IMR-90 (cell line): ENCODE measurements at regions not wholly inside any gene's neighbourhood (a gene's known extent, or its start where the extent isn't known, plus 50 kb on each side); places are given as distances from the start of the nearest gene placed in this dataset.

Experiments
- ATAC-seq: fragments of 200-7000 bp; cut with Tn5 transposase; 2 replicates; pipeline ENCODE4 v1.9.1; 2020; ENCODE audit warnings: low read depth, mild to moderate bottlenecking, moderate library complexity
- BruUV-seq: library from RNA; stranded (reverse); fragments of 400-500 nt; replicated peaks from 2 replicates; lab custom pipeline; 2021; lab: Mats Ljungman, UMichigan
- CTCF ChIA-PET: fragments of 300-600 bp; formaldehyde crosslinking; extraction: SDS; loops from one replicate; lab custom pipeline; 2021; ENCODE audit warnings: antibody characterized with exemption; lab: Yijun Ruan, JAX
- POLR2A ChIA-PET: fragments of 300-600 bp; sonication (Branson Sonifier 250); formaldehyde crosslinking; loops from one replicate; lab custom pipeline; 2022; ENCODE audit warnings: antibody characterized with exemption; ENCODE audit not compliant: unreplicated experiment; lab: Charles Lee
- DNase-seq: peaks from one replicate; pipeline ENCODE4 v3.0.0; 2013
- H2AFZ ChIP-seq: replicated peaks from 2 replicates; pipeline ENCODE3; 2013; ENCODE audit warnings: low read length, mild to moderate bottlenecking; ENCODE audit not compliant: poor library complexity
- H2AK5ac ChIP-seq: 2 replicates; pipeline ENCODE4 v1.6.1; 2013; ENCODE audit warnings: low read depth, low read length, inconsistent platforms
- H2AK9ac ChIP-seq: replicated peaks from 2 replicates; pipeline ENCODE3; 2013; ENCODE audit warnings: mild to moderate bottlenecking, low read depth, low read length, moderate library complexity; ENCODE audit not compliant: poor library complexity
- H2BK120ac ChIP-seq: 2 replicates; pipeline ENCODE4 v1.6.1; 2013; ENCODE audit warnings: low read depth, low read length, inconsistent platforms
- H2BK15ac ChIP-seq: 3 replicates; pipeline ENCODE4 v1.6.1; 2013; ENCODE audit warnings: low read depth, low read length, inconsistent platforms
- H2BK20ac ChIP-seq: 2 replicates; pipeline ENCODE4 v1.6.1; 2013; ENCODE audit warnings: low read depth, mild to moderate bottlenecking, inconsistent platforms, low read length, moderate library complexity
- H2BK5ac ChIP-seq: 2 replicates; pipeline ENCODE4 v1.6.1; 2013; ENCODE audit warnings: mild to moderate bottlenecking, low read depth, low read length, inconsistent platforms; ENCODE audit not compliant: poor library complexity, severe bottlenecking
- H3K14ac ChIP-seq: replicated peaks from 2 replicates; pipeline ENCODE4 v1.6.1; 2013; ENCODE audit warnings: low read depth, low read length, inconsistent platforms
- H3K18ac ChIP-seq: 2 replicates; pipeline ENCODE4 v1.6.1; 2013; ENCODE audit warnings: low read depth, low read length, control low read depth
- H3K23ac ChIP-seq: 2 replicates; pipeline ENCODE4 v1.6.1; 2013; ENCODE audit warnings: low read depth, low read length, inconsistent platforms
- H3K27ac ChIP-seq: 2 replicates; pipeline ENCODE4 v1.5.1; 2013; ENCODE audit warnings: mild to moderate bottlenecking, control low read depth, low read length; ENCODE audit not compliant: insufficient read depth
- H3K27me3 ChIP-seq: 2 replicates; pipeline ENCODE4 v1.6.1; 2013; ENCODE audit warnings: low read length; ENCODE audit not compliant: control insufficient read depth, insufficient read depth
- H3K36me3 ChIP-seq: 2 replicates; pipeline ENCODE4 v1.6.1; 2013; ENCODE audit warnings: low read length, mixed read lengths; ENCODE audit not compliant: control insufficient read depth, insufficient read depth
- H3K4ac ChIP-seq: 2 replicates; pipeline ENCODE4 v1.6.1; 2013; ENCODE audit warnings: low read depth, low read length, inconsistent platforms
- H3K4me1 ChIP-seq: 2 replicates; pipeline ENCODE4 v1.6.1; 2013; ENCODE audit warnings: low read length, mixed read lengths; ENCODE audit not compliant: control insufficient read depth, insufficient read depth
- H3K4me2 ChIP-seq: 2 replicates; pipeline ENCODE4 v1.6.1; 2013; ENCODE audit warnings: low read depth, mild to moderate bottlenecking, control low read depth, low read length, moderate library complexity
- H3K4me3 ChIP-seq: 2 replicates; pipeline ENCODE4 v1.5.1; 2013; ENCODE audit warnings: low read depth, mild to moderate bottlenecking, control low read depth, low read length, moderate library complexity; ENCODE audit not compliant: insufficient read depth
- H3K56ac ChIP-seq: 2 replicates; pipeline ENCODE4 v1.6.1; 2013; ENCODE audit warnings: low read length, inconsistent platforms; ENCODE audit not compliant: insufficient read depth; ENCODE audit errors: extremely low read depth
- H3K79me1 ChIP-seq, 2 experiments: 2 replicates each; pipeline ENCODE4 v1.6.1; 2013; ENCODE audit warnings: low read length in 2 of 2, inconsistent platforms in 1 of 2, low read depth in 1 of 2
- H3K9ac ChIP-seq: 2 replicates; pipeline ENCODE4 v1.6.1; 2013; ENCODE audit warnings: low read depth, low read length, control low read depth
- H3K9me1 ChIP-seq: 2 replicates; pipeline ENCODE4 v1.6.1; 2013; ENCODE audit warnings: low read length, inconsistent platforms; ENCODE audit not compliant: insufficient read depth
- H3K9me3 ChIP-seq: 2 replicates; pipeline ENCODE4 v1.6.1; 2013; ENCODE audit warnings: low read length; ENCODE audit not compliant: control insufficient read depth, insufficient read depth
- H4K20me1 ChIP-seq: 2 replicates; pipeline ENCODE4 v1.6.1; 2013; ENCODE audit warnings: low read length, inconsistent platforms; ENCODE audit not compliant: insufficient read depth
- H4K5ac ChIP-seq: 2 replicates; pipeline ENCODE4 v1.6.1; 2013; ENCODE audit warnings: mild to moderate bottlenecking, low read depth, low read length, control low read depth
- H4K8ac ChIP-seq, 2 experiments: 2 replicates each; pipeline ENCODE4 v1.6.1; 2013; ENCODE audit warnings: low read depth in 2 of 2, low read length in 2 of 2, control low read depth in 1 of 2, inconsistent platforms in 1 of 2
- H4K91ac ChIP-seq: 2 replicates; pipeline ENCODE4 v1.6.1; 2013; ENCODE audit warnings: low read depth, low read length, inconsistent platforms; ENCODE audit not compliant: insufficient read depth
- RFX5 ChIP-seq: IDR thresholded peaks from 2 replicates; pipeline ENCODE4 v1.8.0; 2012; ENCODE audit warnings: low read depth, mild to moderate bottlenecking, low read length, moderate library complexity
- WGBS, 2 experiments: methylation state at CpG; one replicate each; pipeline versions ENCODE4 v1.1.5 to v1.1.7; 2013; ENCODE audit warnings: missing lambda C conversion rate in 2 of 2; ENCODE audit not compliant: insufficient read length in 1 of 2; ENCODE audit errors: extremely low coverage in 2 of 2; 5-methylcytosine and 5-hydroxymethylcytosine counted together
- dilution Hi-C: fragments of 300-500 bp; cut with HindIII; formaldehyde crosslinking; loops from one replicate; pipeline ENCODE4 v1.14.3; 2018; ENCODE audit warnings: low sequenced_read_pairs; ENCODE audit not compliant: unreplicated experiment
- in situ Hi-C: fragments of 300-500 bp; cut with MboI; formaldehyde crosslinking; loops from 3 replicates; pipeline ENCODE4 v1.14.3; 2019; ENCODE audit warnings: low sequenced_read_pairs, inconsistent platforms, mixed read lengths
- intact Hi-C: fragments of 100-400 bp; cut with micrococcal nuclease; formaldehyde crosslinking; loops from 2 replicates; pipeline ENCODE4 v1.10.0; 2022
- TF ChIP-seq, protein P1 (sequence below): fragments of 150-350 bp; IDR thresholded peaks from 2 replicates; pipeline ENCODE4 v1.6.1; 2016; ENCODE audit warnings: low read depth, mild to moderate bottlenecking, low read length, moderate library complexity, borderline replicate concordance

DNA sequence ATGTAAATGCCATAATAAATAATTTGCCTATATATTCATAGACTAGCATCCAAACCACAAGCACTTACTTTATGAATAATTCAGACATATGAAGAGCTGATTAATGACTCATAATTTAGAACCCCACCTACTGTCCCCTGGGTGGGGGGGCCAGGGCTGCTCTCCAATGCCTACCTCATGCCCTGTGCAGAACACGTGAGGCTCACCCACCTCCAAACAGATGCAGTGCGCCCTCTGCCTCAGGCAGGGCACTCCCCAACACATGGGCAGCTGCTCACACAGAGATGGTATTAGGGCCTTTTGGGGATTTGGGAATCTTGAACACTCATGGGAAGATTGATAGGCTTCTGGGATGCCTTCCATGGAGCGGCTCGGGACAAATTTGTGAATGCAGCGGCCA is 75.1 kb upstream of the INSIG1 start:
- Histone ChIP-seq H2BK15ac (no peak overlapping the region), H3K18ac (no peak overlapping the region), H4K91ac (no peak overlapping the region), H3K9me3 (no peaks in the 10 kb centered on the region), H3K4ac (no peak overlapping the region), H2AK9ac (no peak overlapping the region), H4K5ac (no peak overlapping the region), H2BK120ac (no peak overlapping the region), H2AK5ac (no peak overlapping the region), H3K4me3 (no peak overlapping the region), H3K27ac (no peak overlapping the region), H3K4me2 (no peak overlapping the region), H3K14ac (no peak overlapping the region), H3K9ac (no peak overlapping the region), H3K9me1 (peaks cover 4% of the 10 kb centered on the region; the same call in 1 of the 2 replicates), H3K79me1 (no peaks in the 10 kb centered on the region), H2BK5ac (no peak overlapping the region), H3K27me3 (peaks cover 2% of the 10 kb centered on the region; the same call in 1 of the 2 replicates), H2AFZ (no peak overlapping the region), H4K8ac (no peak overlapping the region), H3K23ac (no peak overlapping the region), H2BK20ac (no peak overlapping the region), H3K56ac (no peak overlapping the region), H3K36me3 (no peaks in the 10 kb centered on the region), H4K20me1 (no peaks in the 10 kb centered on the region), H3K4me1 (peaks cover 3% of the 10 kb centered on the region; the same call in 1 of the 2 replicates)
- dilution Hi-C loops (no loop called here), intact Hi-C loops (no loop called here), in situ Hi-C loops (no loop called here)
- no TSS peak for BruUV-seq
- ATAC-seq (no peak), DNase-seq (no peak)
- no peak for TF ChIP-seq RFX5
- TF ChIP-seq, protein P1, sequence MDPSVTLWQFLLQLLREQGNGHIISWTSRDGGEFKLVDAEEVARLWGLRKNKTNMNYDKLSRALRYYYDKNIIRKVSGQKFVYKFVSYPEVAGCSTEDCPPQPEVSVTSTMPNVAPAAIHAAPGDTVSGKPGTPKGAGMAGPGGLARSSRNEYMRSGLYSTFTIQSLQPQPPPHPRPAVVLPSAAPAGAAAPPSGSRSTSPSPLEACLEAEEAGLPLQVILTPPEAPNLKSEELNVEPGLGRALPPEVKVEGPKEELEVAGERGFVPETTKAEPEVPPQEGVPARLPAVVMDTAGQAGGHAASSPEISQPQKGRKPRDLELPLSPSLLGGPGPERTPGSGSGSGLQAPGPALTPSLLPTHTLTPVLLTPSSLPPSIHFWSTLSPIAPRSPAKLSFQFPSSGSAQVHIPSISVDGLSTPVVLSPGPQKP, result no peak
- ChIA-PET POLR2A (no interaction called here), CTCF (interaction anchor here (1.2 kb wide), 1 partner anchor 20 kb away, joined by 5 read pairs; no protein-coding TSS in a partner anchor)
- 55% methylated on average over 3 of the region's 5 CpGs; no CpG with 5 or more reads in 1 of the 2 experiments for WGBS, 2 experiments
